PC-9 (cell line): ENCODE measurements at regions not wholly inside any gene's neighbourhood (a gene's known extent, or its start where the extent isn't known, plus 50 kb on each side); places are given as distances from the start of the nearest gene placed in this dataset.

Experiments used
- BruUV-seq: library from RNA; stranded (reverse); fragments of 400-500 nt; replicated peaks from 2 replicates; lab custom pipeline; 2021; lab: Mats Ljungman, UMichigan
- CTCF ChIA-PET: fragments of 300-600 bp; sonication (Branson Sonifier 250); formaldehyde crosslinking; loops from one replicate; lab custom pipeline; 2022; ENCODE audit warnings: antibody characterized with exemption; lab: Charles Lee
- POLR2A ChIA-PET: fragments of 300-600 bp; sonication (Branson Sonifier 250); formaldehyde crosslinking; loops from one replicate; lab custom pipeline; 2022; ENCODE audit warnings: antibody characterized with exemption; ENCODE audit not compliant: unreplicated experiment; lab: Charles Lee
- DNase-seq, 2 experiments: peaks; one replicate each; pipeline versions ENCODE4 v3.0.0 to v3.0.0-alpha.2; 2015 to 2022; ENCODE audit warnings: mixed read lengths in 1 of 2
- H2AFZ ChIP-seq: fragments of 200-600 bp; sonication (generic); 2 replicates; pipeline ENCODE4 v1.8.1; 2017; ENCODE audit warnings: antibody characterized with exemption
- H3F3A ChIP-seq: fragments of 200-600 bp; sonication (generic); 2 replicates; pipeline ENCODE4 v1.8.1; 2017; ENCODE audit warnings: antibody characterized with exemption, mild to moderate bottlenecking, low read depth; ENCODE audit not compliant: insufficient read depth
- H3K27ac ChIP-seq: fragments of 200-600 bp; sonication (generic); 2 replicates; pipeline ENCODE4 v1.6.1; 2016; ENCODE audit warnings: mixed run types
- H3K27me3 ChIP-seq: fragments of 200-600 bp; sonication (generic); 2 replicates; pipeline ENCODE4 v1.6.1; 2016; ENCODE audit warnings: low read depth, mixed run types; ENCODE audit not compliant: insufficient read depth
- H3K36me3 ChIP-seq: fragments of 200-600 bp; sonication (generic); 2 replicates; pipeline ENCODE4 v1.6.1; 2016; ENCODE audit warnings: low read depth, mixed run types
- H3K4me1 ChIP-seq: fragments of 200-600 bp; sonication (generic); replicated peaks from 2 replicates; pipeline ENCODE4 v1.6.1; 2016; ENCODE audit warnings: mixed run types; ENCODE audit not compliant: insufficient read depth
- H3K4me2 ChIP-seq: fragments of 200-600 bp; sonication (generic); 2 replicates; pipeline ENCODE4 v1.6.1; 2017; ENCODE audit warnings: mixed run types
- H3K4me3 ChIP-seq: fragments of 200-600 bp; sonication (generic); 2 replicates; pipeline ENCODE4 v1.6.1; 2016; ENCODE audit warnings: mixed run types
- H3K79me2 ChIP-seq: fragments of 200-600 bp; sonication (generic); 2 replicates; pipeline ENCODE4 v1.6.1; 2017; ENCODE audit warnings: low read depth, mixed run types
- H3K9me2 ChIP-seq: fragments of 200-600 bp; sonication (generic); 2 replicates; pipeline ENCODE4 v1.8.1; 2017; ENCODE audit warnings: mild to moderate bottlenecking; ENCODE audit not compliant: insufficient read depth
- H3K9me3 ChIP-seq: fragments of 200-600 bp; sonication (generic); 2 replicates; pipeline ENCODE4 v1.8.1; 2016; ENCODE audit warnings: low read depth; ENCODE audit not compliant: insufficient read depth
- H4K20me1 ChIP-seq: fragments of 200-600 bp; sonication (generic); 2 replicates; pipeline ENCODE4 v1.8.1; 2017; ENCODE audit not compliant: insufficient read depth
- EZH2 ChIP-seq: fragments of 200-600 bp; sonication (generic); IDR thresholded peaks from 2 replicates; pipeline ENCODE4 v1.8.0; 2017; ENCODE audit warnings: antibody characterized with exemption, low read depth
- intact Hi-C: fragments of 100-400 bp; cut with micrococcal nuclease; formaldehyde crosslinking; loops from one replicate; pipeline ENCODE4 v1.10.0; 2022; ENCODE audit not compliant: unreplicated experiment
- TF ChIP-seq, protein P1 (sequence below): fragments of 200-600 bp; sonication (generic); conservative IDR thresholded peaks from 2 replicates; pipeline ENCODE4 v1.6.1; 2017; ENCODE audit warnings: mixed run types, antibody characterized with exemption, mild to moderate bottlenecking, moderate library complexity

DNA sequence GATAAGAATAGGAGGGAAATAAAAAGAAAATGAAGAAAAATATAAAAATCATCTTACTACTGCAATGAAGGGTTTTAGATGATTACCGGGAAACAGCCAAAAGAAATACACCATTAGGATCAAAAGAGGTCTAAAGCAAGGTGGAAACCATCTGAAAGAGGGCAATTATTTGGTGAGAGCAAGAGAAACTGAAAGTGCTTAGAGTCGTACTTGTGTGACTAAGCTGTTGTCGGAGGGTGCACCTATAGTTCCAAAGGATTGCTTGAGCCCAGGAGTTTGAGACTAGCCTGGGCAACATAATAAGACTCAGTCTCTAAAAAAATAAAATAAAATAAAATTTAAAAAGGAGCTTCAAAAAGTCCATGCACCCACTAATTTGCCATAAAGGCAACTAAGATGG is 169.5 kb downstream of the DKK1 start:
- CTCF ChIA-PET: no interaction called here
- no peak overlapping the region for H3K4me2 ChIP-seq
- no peak overlapping the region for H3K27ac ChIP-seq

DNA sequence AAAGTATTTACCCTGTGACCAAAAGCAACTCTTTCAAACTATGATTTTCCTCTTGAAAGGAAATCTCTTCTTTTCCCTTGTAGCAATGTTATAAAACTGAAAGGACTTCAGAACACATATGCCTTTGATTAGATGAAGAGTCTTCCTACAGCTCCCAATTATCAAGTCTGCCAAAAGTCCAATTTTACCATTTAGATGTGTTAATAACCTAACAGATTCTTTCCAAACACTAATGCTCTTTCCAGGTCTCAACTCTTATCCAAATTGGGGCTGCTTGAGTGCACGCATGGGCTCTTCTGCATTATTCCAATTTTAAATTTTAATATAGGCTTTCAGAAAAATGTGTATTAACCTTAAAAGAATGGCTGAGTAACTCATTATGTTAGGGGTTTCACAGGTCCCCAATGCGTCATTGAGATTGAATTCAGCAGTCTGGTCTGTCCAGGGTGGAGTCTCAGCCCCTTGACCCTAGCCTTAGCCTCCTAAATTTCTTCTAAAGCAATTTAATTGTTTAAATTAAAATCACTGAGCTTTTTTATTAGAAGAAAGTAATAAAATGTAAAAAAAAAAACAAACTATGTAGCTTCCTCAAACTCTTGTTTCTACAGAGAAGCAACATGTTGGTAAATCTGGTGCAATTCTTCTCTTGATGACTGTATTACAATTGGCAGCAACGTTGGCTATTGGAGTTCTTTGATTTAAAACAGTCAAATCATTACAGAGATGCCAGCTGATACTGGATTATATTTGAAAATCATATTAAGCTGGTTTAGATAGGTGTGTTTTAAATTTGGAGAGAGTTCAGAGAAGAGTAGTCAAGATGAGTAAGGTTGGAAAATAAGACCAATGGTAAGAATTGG is 170.4 kb downstream of the DKK1 start:
- no peak overlapping the region for H2AFZ ChIP-seq
- ChIA-PET CTCF (interaction anchor here (0.6 kb wide), 1 partner anchor 49 kb away, joined by 5 read pairs; no protein-coding TSS in a partner anchor), POLR2A (interaction anchor here (0.6 to 0.7 kb wide), 2 partner anchors 105 to 1378 kb away, joined by 3 to 6 read pairs; no protein-coding TSS in a partner anchor)
- peaks cover 4% of the 10 kb centered on the region for H3K9me3 ChIP-seq
- intact Hi-C loops: no loop called here
- H3F3A ChIP-seq: peaks cover 4% of the 10 kb centered on the region; the same call in 1 of the 2 replicates
- no peak for DNase-seq
- no peaks in the 10 kb centered on the region for H3K79me2 ChIP-seq
- no peaks in the 10 kb centered on the region for H4K20me1 ChIP-seq
- no peaks in the 10 kb centered on the region for H3K9me2 ChIP-seq
- TF ChIP-seq, protein P1, sequence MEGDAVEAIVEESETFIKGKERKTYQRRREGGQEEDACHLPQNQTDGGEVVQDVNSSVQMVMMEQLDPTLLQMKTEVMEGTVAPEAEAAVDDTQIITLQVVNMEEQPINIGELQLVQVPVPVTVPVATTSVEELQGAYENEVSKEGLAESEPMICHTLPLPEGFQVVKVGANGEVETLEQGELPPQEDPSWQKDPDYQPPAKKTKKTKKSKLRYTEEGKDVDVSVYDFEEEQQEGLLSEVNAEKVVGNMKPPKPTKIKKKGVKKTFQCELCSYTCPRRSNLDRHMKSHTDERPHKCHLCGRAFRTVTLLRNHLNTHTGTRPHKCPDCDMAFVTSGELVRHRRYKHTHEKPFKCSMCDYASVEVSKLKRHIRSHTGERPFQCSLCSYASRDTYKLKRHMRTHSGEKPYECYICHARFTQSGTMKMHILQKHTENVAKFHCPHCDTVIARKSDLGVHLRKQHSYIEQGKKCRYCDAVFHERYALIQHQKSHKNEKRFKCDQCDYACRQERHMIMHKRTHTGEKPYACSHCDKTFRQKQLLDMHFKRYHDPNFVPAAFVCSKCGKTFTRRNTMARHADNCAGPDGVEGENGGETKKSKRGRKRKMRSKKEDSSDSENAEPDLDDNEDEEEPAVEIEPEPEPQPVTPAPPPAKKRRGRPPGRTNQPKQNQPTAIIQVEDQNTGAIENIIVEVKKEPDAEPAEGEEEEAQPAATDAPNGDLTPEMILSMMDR: no peak
- no peak for TF ChIP-seq EZH2
- H3K36me3 ChIP-seq: no peaks in the 10 kb centered on the region
- H3K4me3 ChIP-seq: no peak overlapping the region
- no TSS peak for BruUV-seq
- no peaks in the 10 kb centered on the region for H3K27me3 ChIP-seq
- no peak overlapping the region for H3K4me2 ChIP-seq
- peaks cover 23% of the 10 kb centered on the region for H3K4me1 ChIP-seq
- no peak overlapping the region for H3K27ac ChIP-seq

More for the DNA sequence above, 169.5 kb downstream of the DKK1 start:
- peaks cover 4% of the 10 kb centered on the region for H3K9me3 ChIP-seq
- H4K20me1 ChIP-seq: no peaks in the 10 kb centered on the region
- H3K4me3 ChIP-seq: no peak overlapping the region
- intact Hi-C loops: no loop called here
- no peaks in the 10 kb centered on the region for H3K9me2 ChIP-seq
- no peaks in the 10 kb centered on the region for H3K27me3 ChIP-seq
- TF ChIP-seq, protein P1: no peak
- no peak for TF ChIP-seq EZH2
- POLR2A ChIA-PET: no interaction called here
- no TSS peak for BruUV-seq
- no peaks in the 10 kb centered on the region for H3K36me3 ChIP-seq
- H3K79me2 ChIP-seq: no peaks in the 10 kb centered on the region
- no peak overlapping the region for H2AFZ ChIP-seq
- no peak for DNase-seq
- peaks cover 4% of the 10 kb centered on the region; the same call in 1 of the 2 replicates for H3F3A ChIP-seq
- H3K4me1 ChIP-seq: peaks cover 21% of the 10 kb centered on the region

DNA sequence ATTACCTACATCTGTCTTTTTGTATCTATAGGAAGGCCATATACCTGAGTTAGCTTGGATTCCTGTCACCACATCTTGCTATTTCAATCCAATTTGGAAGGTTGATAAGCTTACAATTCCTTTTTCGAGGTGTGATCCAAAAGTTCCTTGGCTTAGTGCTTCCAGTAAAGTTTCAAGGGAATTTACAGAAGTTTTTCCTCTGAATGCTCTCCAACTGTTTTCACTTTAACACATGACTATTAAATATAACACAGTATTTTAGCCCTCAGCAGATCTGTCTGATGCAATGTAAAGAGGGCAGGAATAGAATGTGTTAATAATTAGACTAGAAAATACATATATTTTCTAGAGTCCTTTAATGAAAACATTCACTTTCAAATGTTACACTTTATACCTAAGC is 171.4 kb downstream of the DKK1 start:
- no peak overlapping the region for H2AFZ ChIP-seq
- TF ChIP-seq EZH2: no peak
- TF ChIP-seq, protein P1: no peak
- H3K9me3 ChIP-seq: peaks cover 4% of the 10 kb centered on the region
- no peaks in the 10 kb centered on the region for H3K79me2 ChIP-seq
- H3K27ac ChIP-seq: no peak overlapping the region
- no peaks in the 10 kb centered on the region for H3K36me3 ChIP-seq
- no peak overlapping the region for H3K4me3 ChIP-seq
- POLR2A ChIA-PET: no interaction called here
- no TSS peak for BruUV-seq
- H3F3A ChIP-seq: peaks cover 4% of the 10 kb centered on the region; the same call in 1 of the 2 replicates
- intact Hi-C loops: no loop called here
- H3K4me1 ChIP-seq: peaks cover 23% of the 10 kb centered on the region
- H3K27me3 ChIP-seq: no peaks in the 10 kb centered on the region
- no peaks in the 10 kb centered on the region for H3K9me2 ChIP-seq
- no peak overlapping the region for H3K4me2 ChIP-seq
- no peak for DNase-seq
- CTCF ChIA-PET: interaction anchor here (0.7 kb wide), 1 partner anchor 165 kb away, joined by 5 read pairs; no protein-coding TSS in a partner anchor
- no peaks in the 10 kb centered on the region for H4K20me1 ChIP-seq
